ENCODE measurements at regions not wholly inside any gene's neighbourhood (a gene's known extent, or its start where the extent isn't known, plus 50 kb on each side); places are given as distances from the start of the nearest gene placed in this dataset.

DNA sequence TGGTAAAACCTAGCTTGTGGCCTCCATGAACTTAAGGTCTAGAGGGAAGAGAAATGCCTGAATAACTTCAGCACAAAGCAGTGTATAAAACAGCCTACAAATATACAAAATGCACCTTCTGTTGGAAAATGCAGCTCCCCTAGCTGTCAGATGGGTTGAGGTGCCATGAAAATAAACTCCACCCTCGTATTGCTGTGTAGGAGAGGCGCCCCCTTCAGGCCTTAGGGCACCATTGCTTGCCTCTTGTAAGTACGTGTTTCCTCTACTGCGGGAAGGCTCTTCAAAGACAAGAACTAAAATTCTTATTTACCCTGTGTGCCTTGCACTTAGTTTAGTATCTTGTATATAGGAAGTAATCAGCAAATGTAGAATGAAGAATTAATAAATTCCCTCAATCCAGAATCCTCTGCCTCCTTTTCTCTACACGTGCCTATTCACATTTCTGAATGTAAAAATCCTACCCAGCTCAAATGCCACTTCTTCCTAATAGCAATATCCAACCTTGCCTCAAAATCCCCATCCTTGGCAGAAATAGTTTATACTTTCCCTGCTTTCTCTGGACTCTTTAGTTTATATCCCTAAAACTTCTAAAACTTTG, 393.7 kb upstream of the PDE4D start:
- TF ChIP-seq, protein P1, sequence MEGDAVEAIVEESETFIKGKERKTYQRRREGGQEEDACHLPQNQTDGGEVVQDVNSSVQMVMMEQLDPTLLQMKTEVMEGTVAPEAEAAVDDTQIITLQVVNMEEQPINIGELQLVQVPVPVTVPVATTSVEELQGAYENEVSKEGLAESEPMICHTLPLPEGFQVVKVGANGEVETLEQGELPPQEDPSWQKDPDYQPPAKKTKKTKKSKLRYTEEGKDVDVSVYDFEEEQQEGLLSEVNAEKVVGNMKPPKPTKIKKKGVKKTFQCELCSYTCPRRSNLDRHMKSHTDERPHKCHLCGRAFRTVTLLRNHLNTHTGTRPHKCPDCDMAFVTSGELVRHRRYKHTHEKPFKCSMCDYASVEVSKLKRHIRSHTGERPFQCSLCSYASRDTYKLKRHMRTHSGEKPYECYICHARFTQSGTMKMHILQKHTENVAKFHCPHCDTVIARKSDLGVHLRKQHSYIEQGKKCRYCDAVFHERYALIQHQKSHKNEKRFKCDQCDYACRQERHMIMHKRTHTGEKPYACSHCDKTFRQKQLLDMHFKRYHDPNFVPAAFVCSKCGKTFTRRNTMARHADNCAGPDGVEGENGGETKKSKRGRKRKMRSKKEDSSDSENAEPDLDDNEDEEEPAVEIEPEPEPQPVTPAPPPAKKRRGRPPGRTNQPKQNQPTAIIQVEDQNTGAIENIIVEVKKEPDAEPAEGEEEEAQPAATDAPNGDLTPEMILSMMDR (conservative IDR thresholded peaks at IDR 0.05 in 1 of 2, IDR thresholded peaks at IDR 0.05 in 1 of 2; ENCODE audit: low read depth in 1 of 2, low read length in 2 of 2): peak; percentile 21 to 63
- TF ChIP-seq EZH2 (IDR thresholded peaks at IDR 0.05; ENCODE audit: low read length, missing control alignments): no peak
